HG02678 (cell line): ENCODE measurements at regions not wholly inside any gene's neighbourhood (a gene's known extent, or its start where the extent isn't known, plus 50 kb on each side); places are given as distances from the start of the nearest gene placed in this dataset.

Experiments used
- ATAC-seq: cut with Tn5 transposase; IDR thresholded peaks from one replicate; pipeline ENCODE4 v1.9.1; 2021; ENCODE audit warnings: mild to moderate bottlenecking, moderate library complexity; ENCODE audit not compliant: unreplicated experiment

GRCh38 chr10:131519723-131520605 is 208.4 kb upstream of the TCERG1L start:
- ATAC-seq, result no peak

GRCh38 chr10:131531265-131532190 is 220.0 kb upstream of the TCERG1L start:
- no peak for ATAC-seq

- no peak for ATAC-seq
Measured at GRCh38 chr10:131532291-131532690, 220.8 kb upstream of the TCERG1L start.

GRCh38 chr10:131532745-131533341 is 221.3 kb upstream of the TCERG1L start:
- ATAC-seq, result no peak

- ATAC-seq, result no peak
Measured at GRCh38 chr10:131533846-131534526, 222.5 kb upstream of the TCERG1L start.

- ATAC-seq, result no peak
Measured at GRCh38 chr10:131534836-131535235, 223.3 kb upstream of the TCERG1L start.

- ATAC-seq, result no peak
Measured at GRCh38 chr10:131536676-131537075, 225.2 kb upstream of the TCERG1L start.

- ATAC-seq, result no peak
Measured at GRCh38 chr10:131537281-131537680, 225.8 kb upstream of the TCERG1L start.

GRCh38 chr10:131544495-131544894 is 233.0 kb upstream of the TCERG1L start:
- no peak for ATAC-seq

GRCh38 chr10:131546086-131546810 is 234.7 kb upstream of the TCERG1L start:
- ATAC-seq, result no peak

- no peak for ATAC-seq
Measured at GRCh38 chr10:131547129-131547799, 235.7 kb upstream of the TCERG1L start.

GRCh38 chr10:131548176-131548575 is 236.7 kb upstream of the TCERG1L start:
- no peak for ATAC-seq

- ATAC-seq, result no peak
Measured at GRCh38 chr10:131549116-131549515, 237.6 kb upstream of the TCERG1L start.

- no peak for ATAC-seq
Measured at GRCh38 chr10:131553121-131553520, 241.6 kb upstream of the TCERG1L start.

- no peak for ATAC-seq
Measured at GRCh38 chr10:131553581-131553980, 242.1 kb upstream of the TCERG1L start.

- no peak for ATAC-seq
Measured at GRCh38 chr10:131554821-131555220, 243.3 kb upstream of the TCERG1L start.

GRCh38 chr10:131555406-131555805 is 243.9 kb upstream of the TCERG1L start:
- ATAC-seq, result no peak

GRCh38 chr10:131556061-131556896 is 244.8 kb upstream of the TCERG1L start:
- no peak for ATAC-seq
